Activated CD4-positive, alpha-beta T cell treated with anti-CD3 and anti-CD28 coated beads, Interleukin-2, Interleukin-6, amounts not matched to agents 100 ng/mL and 50 ng/mL, durations not matched to agents 16 hours and 8 hours (primary cell): ENCODE measurements at regions not wholly inside any gene's neighbourhood (a gene's known extent, or its start where the extent isn't known, plus 50 kb on each side); places are given as distances from the start of the nearest gene placed in this dataset.

Source experiments
- DNase-seq: peaks from one replicate; pipeline ENCODE4 v3.0.0-alpha.2; 2020

- DNase-seq, result no peak
Measured at GRCh38 chr1:82707681-82708080, 906.9 kb downstream of the ADGRL2 start.

- no peak for DNase-seq
Measured at GRCh38 chr1:82706741-82707140, 906.0 kb downstream of the ADGRL2 start.

GRCh38 chr1:82704966-82705365, 904.2 kb downstream of the ADGRL2 start:
- DNase-seq, result no peak

- DNase-seq, result no peak
Measured at GRCh38 chr1:82704393-82704792, 903.7 kb downstream of the ADGRL2 start.

GRCh38 chr1:82703951-82704350, 903.2 kb downstream of the ADGRL2 start:
- no peak for DNase-seq

- DNase-seq, result no peak
Measured at GRCh38 chr1:82700476-82700875, 899.7 kb downstream of the ADGRL2 start.

GRCh38 chr1:82697965-82698364, 897.2 kb downstream of the ADGRL2 start:
- no peak for DNase-seq

- DNase-seq, result no peak
Measured at GRCh38 chr1:82695443-82695842, 894.7 kb downstream of the ADGRL2 start.

- DNase-seq, result no peak
Measured at GRCh38 chr1:82690411-82690810, 889.7 kb downstream of the ADGRL2 start.

GRCh38 chr1:82689217-82689616, 888.5 kb downstream of the ADGRL2 start:
- DNase-seq, result no peak

GRCh38 chr1:82686774-82687173, 886.0 kb downstream of the ADGRL2 start:
- DNase-seq, result no peak

- DNase-seq, result no peak
Measured at GRCh38 chr1:82646888-82647287, 846.2 kb downstream of the ADGRL2 start.

GRCh38 chr1:82646336-82646735, 845.6 kb downstream of the ADGRL2 start:
- no peak for DNase-seq

GRCh38 chr1:82644186-82644915, 843.6 kb downstream of the ADGRL2 start:
- no peak for DNase-seq

- no peak for DNase-seq
Measured at GRCh38 chr1:82640352-82640751, 839.6 kb downstream of the ADGRL2 start.

GRCh38 chr1:82634266-82634665, 833.5 kb downstream of the ADGRL2 start:
- DNase-seq, result no peak

GRCh38 chr1:82632155-82632554, 831.4 kb downstream of the ADGRL2 start:
- no peak for DNase-seq

- DNase-seq, result no peak
Measured at GRCh38 chr1:82628887-82629286, 828.2 kb downstream of the ADGRL2 start.

GRCh38 chr1:82625537-82625936, 824.8 kb downstream of the ADGRL2 start:
- DNase-seq, result no peak

- no peak for DNase-seq
Measured at GRCh38 chr1:82621076-82621475, 820.3 kb downstream of the ADGRL2 start.

- DNase-seq, result no peak
Measured at GRCh38 chr1:82614090-82614489, 813.4 kb downstream of the ADGRL2 start.

- no peak for DNase-seq
Measured at GRCh38 chr1:82612986-82613385, 812.3 kb downstream of the ADGRL2 start.

- DNase-seq, result no peak
Measured at GRCh38 chr1:82606546-82606945, 805.8 kb downstream of the ADGRL2 start.

- no peak for DNase-seq
Measured at GRCh38 chr1:82604524-82604923, 803.8 kb downstream of the ADGRL2 start.

GRCh38 chr1:82600314-82600713, 799.6 kb downstream of the ADGRL2 start:
- DNase-seq, result no peak
